HG03025 (cell line): ENCODE measurements at regions not wholly inside any gene's neighbourhood (a gene's known extent, or its start where the extent isn't known, plus 50 kb on each side); places are given as distances from the start of the nearest gene placed in this dataset.
A peak's percentile ranks its signal among the peaks of the same experiment; 100 is the strongest.

ENCODE experiments used
- ATAC-seq: cut with Tn5 transposase; IDR thresholded peaks from one replicate; pipeline ENCODE4 v1.9.1; 2021; ENCODE audit warnings: mild to moderate bottlenecking, moderate library complexity; ENCODE audit not compliant: unreplicated experiment, low FRiP score

- ATAC-seq = no peak
Measured at GRCh38 chr10:4671451-4672145, 154.4 kb upstream of the AKR1E2 start.

- no peak for ATAC-seq
Measured at GRCh38 chr10:4670737-4671136, 155.3 kb upstream of the AKR1E2 start.

- ATAC-seq = no peak
Measured at GRCh38 chr10:4669585-4669984, 156.4 kb upstream of the AKR1E2 start.

- ATAC-seq = peak; percentile 64
Measured at GRCh38 chr10:4663162-4663992, 162.6 kb upstream of the AKR1E2 start.

- no peak for ATAC-seq
Measured at GRCh38 chr10:4662576-4663161, 163.3 kb upstream of the AKR1E2 start.

- no peak for ATAC-seq
Measured at GRCh38 chr10:4661511-4662255, 164.3 kb upstream of the AKR1E2 start.

GRCh38 chr10:4658777-4659176 is 167.2 kb upstream of the AKR1E2 start:
- no peak for ATAC-seq

- no peak for ATAC-seq
Measured at GRCh38 chr10:4656576-4657194, 169.3 kb upstream of the AKR1E2 start.

GRCh38 chr10:4655879-4656278 is 170.1 kb upstream of the AKR1E2 start:
- no peak for ATAC-seq

- no peak for ATAC-seq
Measured at GRCh38 chr10:4655406-4655805, 170.6 kb upstream of the AKR1E2 start.

- ATAC-seq = no peak
Measured at GRCh38 chr10:4654496-4654895, 171.5 kb upstream of the AKR1E2 start.

GRCh38 chr10:4653160-4653559 is 172.8 kb upstream of the AKR1E2 start:
- ATAC-seq = no peak

GRCh38 chr10:4652111-4653010 is 173.6 kb upstream of the AKR1E2 start:
- ATAC-seq = no peak

GRCh38 chr10:4651404-4652037 is 174.5 kb upstream of the AKR1E2 start:
- ATAC-seq = no peak

GRCh38 chr10:4650582-4650981 is 175.4 kb upstream of the AKR1E2 start:
- no peak for ATAC-seq

GRCh38 chr10:4649886-4650508 is 176.0 kb upstream of the AKR1E2 start:
- no peak for ATAC-seq

GRCh38 chr10:4649471-4649870 is 176.5 kb upstream of the AKR1E2 start:
- no peak for ATAC-seq

GRCh38 chr10:4648999-4649398 is 177.0 kb upstream of the AKR1E2 start:
- no peak for ATAC-seq
